Breast epithelium (tissue), 3 donors: ENCODE measurements at regions not wholly inside any gene's neighbourhood (a gene's known extent, or its start where the extent isn't known, plus 50 kb on each side); places are given as distances from the start of the nearest gene placed in this dataset.

ENCODE experiments used
- CTCF ChIP-seq, 3 donors: fragments of 450-650 bp; IDR thresholded peaks; one replicate each; pipeline ENCODE4 v1.5.1; 2016 to 2017; ENCODE audit warnings: antibody characterized with exemption in 3 of 3, mild to moderate bottlenecking in 3 of 3, moderate library complexity in 3 of 3
- POLR2A ChIP-seq: fragments of 450-650 bp; IDR thresholded peaks from one replicate; pipeline ENCODE4 v1.6.1; 2016; ENCODE audit warnings: antibody characterized with exemption, mild to moderate bottlenecking, moderate library complexity

- TF ChIP-seq CTCF (IDR thresholded peaks at IDR 0.05) (no peak), POLR2A (no peak)
Observed at GRCh38 chr13:81582381-81582780, 1241.5 kb upstream of the SPRY2 start.
